GM21619 (cell line): ENCODE measurements at regions not wholly inside any gene's neighbourhood (a gene's known extent, or its start where the extent isn't known, plus 50 kb on each side); places are given as distances from the start of the nearest gene placed in this dataset.

Experiments
- ATAC-seq: cut with Tn5 transposase; IDR thresholded peaks from one replicate; pipeline ENCODE4 v1.9.1; 2021; ENCODE audit not compliant: unreplicated experiment

DNA sequence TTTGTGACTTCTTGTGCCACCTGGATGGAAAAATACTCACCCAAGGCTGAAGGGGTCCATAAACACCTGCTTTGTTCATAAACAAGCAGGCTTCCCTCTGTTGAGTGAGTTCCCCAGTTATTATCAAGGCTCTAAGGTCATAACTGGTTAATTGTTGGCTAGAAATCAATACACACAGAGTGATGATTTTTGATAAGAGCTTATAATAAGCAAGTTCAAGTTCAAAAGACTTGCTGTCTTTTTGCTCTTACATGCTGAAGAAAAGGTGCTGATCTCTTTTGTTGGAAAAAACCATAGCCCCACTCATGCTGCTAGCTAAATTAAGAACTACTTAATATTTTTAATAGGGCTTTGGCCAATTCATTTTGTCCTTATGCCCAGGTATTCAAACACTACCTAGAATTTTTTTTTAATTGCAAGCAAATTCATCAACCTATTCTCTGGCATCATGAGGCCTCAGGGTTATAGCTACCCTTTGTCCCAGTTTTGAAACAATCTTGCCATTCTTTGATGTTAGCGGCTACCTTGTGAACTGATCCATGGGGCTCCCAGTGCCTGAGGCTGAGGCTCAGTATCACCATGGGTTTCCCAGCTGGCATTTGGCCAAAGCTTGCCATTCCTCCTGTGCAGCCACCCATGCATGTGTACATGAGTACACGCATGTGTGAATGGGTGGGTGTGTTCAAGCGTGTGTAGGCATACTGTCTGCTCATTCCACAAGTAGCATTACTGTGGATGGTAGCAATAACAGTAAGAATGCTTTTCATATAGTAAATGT is 127.6 kb upstream of the LPP start:
- ATAC-seq: no peak

DNA sequence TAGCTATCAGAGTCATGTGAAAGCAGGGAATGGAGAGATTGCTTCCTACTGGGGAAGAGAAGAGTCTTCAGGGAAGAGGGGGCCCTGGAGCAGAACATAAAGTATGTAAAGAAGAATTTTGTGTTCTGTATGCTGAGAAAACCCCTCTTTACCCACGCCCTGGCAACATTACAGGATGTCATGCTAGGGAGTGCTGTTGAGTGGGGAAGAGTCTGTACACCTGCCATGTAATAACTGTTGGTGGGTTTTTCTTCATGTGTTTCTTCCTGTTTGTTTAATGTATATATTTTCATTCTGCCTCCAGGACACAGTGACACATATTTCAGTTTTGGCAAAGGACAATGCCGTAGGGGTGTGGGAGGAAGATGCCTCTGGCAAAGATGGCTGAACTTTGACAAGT is 122.8 kb upstream of the LPP start:
- ATAC-seq: no peak

DNA sequence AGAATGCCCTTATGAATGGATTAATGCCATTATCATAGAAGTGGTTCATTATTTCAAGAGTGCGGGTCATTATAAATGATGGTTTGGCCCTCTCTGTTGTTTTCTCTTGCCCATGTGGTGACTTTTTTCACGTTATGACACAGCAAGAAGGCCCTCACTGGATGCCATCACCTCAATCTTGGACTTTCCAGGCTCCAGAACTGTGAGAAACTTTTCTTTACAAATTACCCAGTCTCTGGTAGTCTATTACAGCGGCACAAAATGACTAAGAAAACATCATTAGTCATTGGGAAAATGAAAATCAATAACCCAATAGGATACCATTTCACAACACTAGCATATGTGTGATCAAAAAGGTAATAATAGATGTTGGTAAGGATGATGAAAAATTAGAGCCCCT is 119.0 kb upstream of the LPP start:
- ATAC-seq: no peak

DNA sequence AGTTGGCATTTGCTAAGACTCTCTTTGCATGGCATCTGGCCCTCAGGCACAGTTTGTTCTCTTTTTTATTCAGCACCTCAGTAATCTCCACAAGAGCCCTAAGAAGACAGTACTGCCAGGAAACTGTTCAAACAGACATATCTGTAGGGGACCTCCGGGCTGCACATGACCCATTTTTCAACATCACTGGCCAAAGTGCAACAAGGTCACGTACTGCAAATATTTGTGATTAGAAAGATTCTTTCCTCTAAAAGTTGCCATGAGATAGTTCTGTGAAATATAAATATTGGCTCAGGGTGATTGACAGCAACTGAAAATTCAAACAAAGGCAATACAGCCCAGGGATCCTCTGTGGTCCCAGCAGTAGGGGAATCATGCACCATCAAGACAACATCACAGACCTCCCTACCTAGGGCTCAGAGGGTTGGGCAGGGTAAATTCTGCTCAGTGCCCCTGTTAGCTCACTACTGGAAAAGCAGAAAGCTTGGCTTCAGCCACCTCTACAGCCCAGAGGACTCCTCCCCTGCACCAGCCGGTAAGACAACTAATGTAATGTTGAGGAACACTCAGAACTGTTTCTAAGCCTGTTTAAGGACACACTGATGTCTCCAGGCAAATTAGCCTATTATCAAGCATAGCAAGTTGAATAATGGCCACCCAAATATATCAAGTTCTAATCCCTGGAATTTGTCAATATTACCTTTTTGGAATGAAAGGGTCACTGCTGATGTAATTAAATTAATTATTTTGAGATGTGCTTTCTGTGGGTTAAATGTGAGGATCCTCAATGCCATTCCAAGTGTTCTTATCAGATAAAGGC is 117.4 kb upstream of the LPP start:
- ATAC-seq: no peak

DNA sequence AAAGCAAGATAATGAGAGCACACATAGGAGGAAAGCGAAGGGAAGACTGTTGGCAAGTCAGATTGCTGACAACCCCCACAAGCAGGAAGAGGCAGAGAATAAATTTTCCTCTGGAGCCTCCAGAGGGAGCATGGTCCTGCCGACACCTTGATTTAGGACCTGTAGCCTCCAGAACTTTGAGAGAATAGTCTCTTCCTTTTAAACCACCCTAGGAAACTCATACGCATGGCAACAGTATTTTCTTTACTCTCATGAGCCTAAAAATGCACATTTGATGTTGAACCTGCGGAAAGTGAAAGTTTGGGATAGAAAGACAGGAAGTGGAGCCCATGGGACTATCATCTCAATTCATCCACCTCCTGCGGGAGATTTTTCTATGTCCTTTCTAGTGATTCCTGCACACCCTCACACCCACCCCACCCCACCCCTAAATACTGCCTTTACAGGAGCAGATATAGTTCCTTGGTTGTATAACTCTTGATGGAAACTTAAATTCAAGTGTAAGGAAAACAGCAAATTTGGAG is 116.7 kb upstream of the LPP start:
- ATAC-seq: no peak

DNA sequence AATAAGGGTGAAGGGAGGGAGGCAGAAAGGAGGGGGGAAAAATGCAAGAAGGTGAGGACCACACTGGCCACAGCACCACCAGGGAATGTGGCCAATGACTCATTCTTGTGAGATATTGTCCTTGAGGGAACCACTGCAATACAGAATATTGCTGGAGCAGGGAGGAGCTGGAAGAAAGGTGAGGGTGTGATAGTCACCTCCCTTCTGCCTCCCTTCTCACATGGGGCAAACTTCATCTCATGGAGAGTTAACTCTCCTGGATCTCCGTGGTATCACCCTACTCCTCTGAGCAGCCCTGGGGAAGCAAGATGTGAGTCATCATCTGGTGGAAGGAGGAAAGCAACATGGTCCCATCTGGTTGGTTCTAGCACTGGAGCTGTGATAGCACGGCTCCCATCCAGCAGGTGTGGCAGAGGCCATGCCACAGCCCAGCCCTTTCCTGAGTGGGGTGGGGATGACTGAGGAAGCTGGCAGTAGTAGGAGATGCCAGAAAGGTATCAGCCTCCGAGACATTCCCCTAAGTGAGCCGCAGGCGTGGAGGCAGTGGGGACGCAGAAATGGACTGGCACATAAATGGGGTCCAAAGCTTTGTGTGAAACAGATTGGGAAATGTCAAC is 115.9 kb upstream of the LPP start:
- ATAC-seq: no peak

DNA sequence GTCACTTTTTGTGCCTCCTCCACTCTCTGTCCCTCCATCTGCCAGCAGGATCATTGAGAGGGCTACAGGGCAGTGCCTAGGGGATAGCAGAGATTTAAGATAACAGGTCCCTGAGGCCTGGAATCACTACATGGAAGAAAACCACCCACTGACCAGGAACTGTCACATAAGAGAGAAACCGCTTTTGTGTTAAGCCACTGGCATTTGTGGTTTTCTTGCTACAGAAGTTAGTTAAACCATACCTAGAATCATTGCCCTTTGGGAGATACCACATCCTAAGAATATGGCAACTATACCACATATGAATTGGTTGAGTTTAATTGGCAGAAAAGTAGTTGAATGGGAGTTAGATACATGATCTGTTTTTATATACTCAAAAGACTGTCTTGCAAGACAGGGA is 112.8 kb upstream of the LPP start:
- ATAC-seq: no peak

DNA sequence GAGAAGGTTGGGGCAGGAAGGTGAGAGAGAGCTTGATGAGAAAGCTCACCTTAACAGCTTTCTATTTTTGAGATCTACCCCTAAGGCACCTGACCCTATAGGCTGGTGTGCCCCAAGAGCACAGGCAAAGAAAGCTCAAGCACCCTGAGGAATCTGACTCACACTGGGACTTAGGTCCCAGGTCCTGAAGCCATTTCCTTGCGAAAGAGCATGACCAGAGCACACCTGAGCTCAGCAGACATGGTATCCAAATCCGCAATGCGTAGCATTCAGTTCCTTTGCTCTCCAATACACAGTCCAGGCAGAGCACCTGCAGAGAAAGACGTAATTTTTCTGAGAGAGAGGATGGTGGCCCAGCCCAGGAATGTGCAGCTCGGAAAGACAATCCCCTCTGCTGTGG is 112.1 kb upstream of the LPP start:
- ATAC-seq: no peak

DNA sequence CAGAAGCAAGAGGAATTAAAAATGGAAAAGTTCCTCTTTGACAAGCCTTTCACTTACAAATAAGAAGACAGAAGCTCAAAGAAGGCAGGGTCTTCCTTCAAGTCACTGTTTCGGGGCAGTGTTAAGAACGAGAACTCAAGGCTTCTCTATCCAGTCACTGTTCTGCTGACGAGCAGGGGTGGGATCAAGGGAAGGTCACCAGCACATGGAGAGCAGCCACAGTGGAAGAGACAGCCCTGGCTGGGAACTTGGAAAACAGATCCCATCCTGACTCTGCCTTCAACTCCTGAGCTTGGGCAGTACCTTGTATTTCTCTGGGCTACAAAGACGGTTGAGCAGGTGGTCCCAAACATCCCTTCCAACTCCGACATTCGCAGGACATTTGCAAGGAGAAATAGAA is 111.5 kb upstream of the LPP start:
- no peak for ATAC-seq

DNA sequence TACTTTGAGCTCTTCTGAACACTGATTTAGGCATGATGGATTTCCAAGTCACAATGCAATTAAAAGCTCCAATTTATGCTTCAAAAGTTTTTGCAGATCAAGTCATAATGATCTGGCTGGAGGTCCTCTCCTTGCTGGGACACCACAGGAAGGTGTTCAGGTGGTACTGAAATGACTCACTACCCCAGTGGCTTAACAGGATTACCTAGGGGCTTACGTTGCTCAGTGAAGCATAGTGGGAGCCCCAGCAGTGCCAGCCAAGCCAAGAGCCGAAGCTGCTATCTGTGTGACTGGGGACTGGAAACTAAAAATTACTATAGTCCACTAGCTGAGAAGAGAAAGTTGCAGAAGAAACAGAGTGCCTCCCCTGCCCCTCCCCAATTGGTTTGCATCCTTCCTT is 110.1 kb upstream of the LPP start:
- no peak for ATAC-seq

DNA sequence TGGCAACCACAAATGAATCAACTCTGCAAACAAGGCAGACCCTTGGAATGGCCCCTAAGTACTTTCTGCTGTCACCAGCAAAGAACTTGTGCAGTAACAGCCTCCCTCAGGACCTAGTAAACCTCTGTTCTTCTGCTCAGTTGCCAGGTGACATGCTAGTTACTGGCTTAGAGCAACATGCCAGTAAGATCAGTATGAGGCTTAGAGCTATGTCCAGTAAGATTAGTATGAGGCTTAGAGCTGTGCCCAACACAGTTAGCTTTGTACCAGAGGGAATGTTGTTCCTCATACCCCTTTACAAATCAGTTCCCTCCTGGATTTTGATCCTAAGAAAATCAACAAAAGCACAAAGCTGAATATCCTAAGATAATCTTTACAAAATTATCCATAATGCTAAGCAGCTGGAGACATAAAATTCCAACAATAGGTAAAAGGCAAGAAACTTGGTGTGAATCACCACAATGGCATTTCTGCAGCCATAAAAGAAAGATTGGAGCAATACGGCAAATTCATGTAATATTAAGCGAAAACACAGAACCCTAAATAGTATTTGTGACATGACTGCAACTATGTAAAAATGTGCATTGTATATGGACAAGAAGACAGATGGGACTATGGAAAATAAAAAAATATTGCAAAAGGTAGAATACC is 107.3 kb upstream of the LPP start:
- ATAC-seq: no peak

DNA sequence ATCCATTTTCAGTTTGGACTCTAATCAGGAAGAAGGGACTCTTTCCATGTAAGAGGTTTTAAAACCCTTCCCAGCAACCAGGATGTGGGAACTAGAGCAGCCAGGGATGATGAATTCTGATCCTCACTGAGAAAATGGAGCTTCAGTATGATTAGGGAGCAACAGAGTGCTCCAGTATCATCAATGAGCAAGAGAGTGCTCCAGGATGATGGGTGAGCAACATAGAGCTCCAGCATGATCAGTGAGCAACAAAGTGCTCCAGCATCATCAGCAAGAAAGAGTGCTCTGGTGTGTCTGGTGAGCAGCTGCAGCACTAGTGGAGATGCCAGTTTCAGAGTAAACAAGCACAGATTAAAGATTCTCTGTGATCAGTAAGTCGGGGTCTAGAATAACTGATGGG is 106.4 kb upstream of the LPP start:
- no peak for ATAC-seq

DNA sequence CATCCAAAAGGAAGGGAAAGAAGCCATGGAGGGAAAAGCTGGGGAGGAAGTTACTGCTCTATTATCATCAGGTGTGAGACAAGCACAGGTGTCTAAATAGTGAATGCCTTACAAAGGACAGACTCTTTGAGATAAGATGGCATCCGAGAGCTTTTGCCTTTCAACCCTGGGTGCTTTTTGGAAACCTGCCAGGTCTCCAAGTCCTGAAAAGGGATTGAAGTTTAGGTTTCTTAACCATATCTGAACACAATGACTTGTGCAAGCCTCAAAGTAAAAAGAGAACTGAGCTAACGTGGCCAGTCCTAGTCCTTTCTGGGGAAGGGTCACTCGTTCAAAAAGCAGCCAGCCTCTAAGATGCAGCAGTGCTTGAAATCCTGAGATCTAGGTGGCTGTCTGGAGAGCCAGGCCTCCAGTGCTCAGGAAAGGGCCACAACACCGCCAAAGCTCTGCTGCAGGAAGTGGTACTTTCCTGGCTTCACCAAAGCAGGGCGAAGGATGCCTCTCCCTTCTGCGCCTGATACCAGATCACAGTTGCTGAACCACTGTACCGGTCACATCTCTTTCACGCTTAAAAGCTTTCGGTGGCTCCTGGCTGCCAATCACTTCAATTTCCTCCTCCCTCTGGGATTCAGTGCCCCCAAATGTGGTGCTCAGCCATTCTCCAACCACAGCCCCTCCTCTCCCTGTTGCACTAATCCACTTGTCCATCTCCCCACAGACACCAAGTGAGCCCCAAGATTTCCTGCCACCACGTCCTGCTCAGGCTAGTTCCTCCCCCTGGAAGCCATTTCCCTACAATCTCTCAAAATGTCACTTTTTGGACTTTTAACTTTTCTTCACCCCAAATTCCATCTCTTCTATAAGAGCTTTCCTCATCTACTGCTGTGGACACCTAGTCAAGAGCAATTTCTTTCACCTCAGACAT is 104.1 kb upstream of the LPP start:
- ATAC-seq: no peak

DNA sequence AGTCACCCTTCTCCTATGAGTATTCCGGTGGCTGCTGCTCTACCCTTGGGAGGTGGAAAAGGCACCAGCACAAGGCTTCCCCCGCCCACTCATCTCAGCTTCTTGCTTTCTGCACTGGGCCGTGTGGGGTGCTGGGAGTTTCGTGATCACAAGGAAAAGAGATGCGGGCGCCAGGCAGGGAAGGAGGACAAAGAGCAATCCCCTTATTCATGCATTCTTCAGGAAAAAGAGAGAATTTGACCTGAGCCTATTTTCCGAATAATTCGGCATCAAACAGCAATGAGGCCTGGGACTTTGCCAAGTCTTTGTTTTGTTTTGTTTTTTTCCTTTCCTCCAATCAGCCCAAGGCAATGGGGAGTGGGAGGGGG is 102.2 kb upstream of the LPP start:
- ATAC-seq: no peak

DNA sequence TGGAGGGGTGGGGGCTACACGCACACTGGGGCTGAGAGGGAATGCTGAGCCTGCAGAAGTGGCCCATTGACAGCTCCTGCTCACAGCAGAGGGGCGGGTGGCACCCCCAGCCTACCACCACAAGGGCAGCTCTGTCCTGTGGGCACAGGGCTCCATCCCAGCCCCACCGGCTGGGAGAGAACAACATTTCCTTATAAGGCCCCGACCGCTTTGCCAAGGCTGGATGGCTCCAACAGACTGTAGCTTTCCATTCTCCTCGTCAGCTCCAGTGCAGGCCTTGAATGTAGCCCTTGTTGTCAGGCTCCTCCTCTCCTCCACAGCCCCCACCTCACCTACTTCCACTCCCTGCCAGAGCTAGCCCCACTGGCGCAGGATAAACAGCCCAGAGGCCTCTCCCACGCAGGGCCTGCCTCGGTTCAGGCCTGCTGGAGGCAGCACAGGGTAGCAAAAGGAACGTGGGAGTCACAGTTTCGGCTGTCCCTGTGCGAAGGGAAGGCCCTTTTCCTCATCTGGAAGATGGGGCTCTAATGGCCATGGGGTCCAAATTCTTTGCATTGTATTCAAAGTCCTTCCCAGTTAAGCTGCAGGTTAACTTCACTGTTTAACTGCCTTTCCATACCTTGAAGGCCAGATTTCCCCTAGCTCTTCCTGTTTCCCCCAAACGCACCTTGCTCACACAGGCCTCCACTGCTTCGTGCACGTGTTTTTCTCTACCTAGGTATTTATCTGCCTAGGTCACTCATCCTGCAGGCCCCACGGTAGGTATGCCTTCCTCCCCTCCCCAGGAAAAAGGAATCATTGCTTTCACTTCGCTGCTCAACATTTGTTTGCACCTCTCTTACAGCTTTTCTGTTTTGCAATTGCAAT is 101.6 kb upstream of the LPP start:
- ATAC-seq: no peak

DNA sequence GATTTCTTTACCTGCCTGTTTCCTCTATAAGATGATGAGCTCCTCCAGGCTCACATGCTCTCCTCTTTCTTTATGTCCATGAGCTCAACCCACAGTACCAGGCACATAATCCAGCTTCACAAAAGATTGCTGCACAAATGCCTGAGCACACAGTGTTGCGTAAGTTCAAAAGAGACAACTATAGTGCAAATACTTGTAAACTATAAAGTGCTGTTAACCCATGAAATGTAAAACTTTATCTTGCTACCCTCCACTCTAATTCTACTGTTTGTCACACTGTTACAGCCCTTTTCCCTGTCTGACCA is 101.0 kb upstream of the LPP start:
- no peak for ATAC-seq

DNA sequence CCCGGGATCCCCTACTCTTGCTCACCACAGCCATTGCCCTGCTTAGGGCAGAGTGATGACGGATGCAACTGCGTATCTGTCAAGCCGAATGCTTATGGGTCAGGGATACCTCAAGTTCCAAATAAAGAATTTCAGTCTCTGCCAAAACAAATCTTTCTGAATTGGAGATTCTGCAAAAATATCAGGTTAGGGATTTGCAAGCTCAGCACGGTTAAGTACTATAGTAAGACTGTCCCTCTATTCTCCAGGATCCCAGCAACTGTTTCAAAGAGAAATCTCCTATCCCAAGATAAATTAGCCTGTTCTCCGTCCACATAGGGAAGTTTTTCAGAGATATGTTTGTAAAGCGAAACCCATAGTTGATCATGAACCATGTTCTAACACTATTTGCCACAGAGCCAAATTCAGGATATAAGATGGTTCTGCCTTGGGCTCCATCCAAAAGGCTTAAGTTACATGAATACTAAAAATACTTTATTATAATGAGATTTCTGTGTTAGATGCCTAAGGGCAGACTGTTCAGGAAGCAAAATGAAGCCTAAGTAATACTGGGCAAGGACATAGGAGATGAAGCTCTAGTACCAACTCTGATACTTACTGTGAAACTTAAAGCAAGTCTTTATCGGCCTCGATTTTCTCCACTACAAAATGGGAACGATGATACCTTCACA is 100.1 kb upstream of the LPP start:
- ATAC-seq: no peak

DNA sequence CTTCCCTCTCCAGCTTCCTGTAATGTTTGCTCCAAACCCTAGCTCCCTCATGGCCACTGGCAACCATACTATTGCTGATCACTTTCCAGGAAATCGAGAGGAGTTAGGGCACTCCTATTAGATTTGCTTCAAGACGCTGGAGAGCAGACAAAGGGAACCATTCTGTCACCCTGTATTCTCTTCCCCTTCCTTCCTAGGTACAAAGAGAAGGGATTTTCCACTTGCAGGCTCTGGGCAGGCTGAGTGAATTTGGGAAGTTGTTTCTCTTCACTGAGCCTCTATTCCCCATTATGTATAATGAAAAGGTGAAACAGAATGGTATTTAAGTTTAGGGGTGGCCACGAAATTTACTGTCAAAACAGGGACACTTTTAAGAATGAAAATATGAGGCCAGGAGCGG is 99.4 kb upstream of the LPP start:
- ATAC-seq: no peak

DNA sequence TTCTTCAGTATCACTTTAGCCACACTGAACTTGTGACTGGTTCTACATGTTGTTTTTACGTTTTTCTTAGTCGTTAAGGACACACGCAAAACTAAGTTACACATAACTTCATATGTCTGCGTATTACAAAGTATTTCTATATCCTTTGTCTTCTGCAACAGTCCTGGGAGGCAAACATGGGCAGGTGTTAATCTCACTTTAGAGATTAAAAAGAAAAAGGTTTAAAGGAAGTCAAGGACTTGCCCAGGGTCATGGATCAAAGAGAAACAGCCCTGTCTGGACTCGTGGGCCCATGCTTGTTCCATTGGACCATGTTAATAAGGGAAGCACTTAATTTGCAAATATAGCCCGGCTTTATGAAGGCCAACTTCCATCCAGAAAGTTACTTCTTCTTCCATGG is 98.6 kb upstream of the LPP start:
- ATAC-seq: no peak
